LNCaP clone FGC (cell line): ENCODE measurements at regions not wholly inside any gene's neighbourhood (a gene's known extent, or its start where the extent isn't known, plus 50 kb on each side); places are given as distances from the start of the nearest gene placed in this dataset.
"Not testable (repeated sequence)": the region's sequence is repeated elsewhere in the genome, so short reads cannot be mapped to it uniquely, and the experiment has no call there.

Experiments
- DNase-seq: peaks from one replicate; pipeline ENCODE4 v3.0.0-alpha.2; 2011; ENCODE audit warnings: low read depth
- H3K4me3 ChIP-seq: 2 replicates; pipeline ENCODE4 v1.5.1; 2011; ENCODE audit warnings: mild to moderate bottlenecking, low read depth, low read length, control low read depth
- TF ChIP-seq, protein P1 (sequence below): IDR thresholded peaks from 2 replicates; pipeline ENCODE4 v1.5.1; 2012; ENCODE audit warnings: mild to moderate bottlenecking; ENCODE audit not compliant: control insufficient read depth, insufficient read depth; ENCODE audit errors: extremely low read depth

DNA sequence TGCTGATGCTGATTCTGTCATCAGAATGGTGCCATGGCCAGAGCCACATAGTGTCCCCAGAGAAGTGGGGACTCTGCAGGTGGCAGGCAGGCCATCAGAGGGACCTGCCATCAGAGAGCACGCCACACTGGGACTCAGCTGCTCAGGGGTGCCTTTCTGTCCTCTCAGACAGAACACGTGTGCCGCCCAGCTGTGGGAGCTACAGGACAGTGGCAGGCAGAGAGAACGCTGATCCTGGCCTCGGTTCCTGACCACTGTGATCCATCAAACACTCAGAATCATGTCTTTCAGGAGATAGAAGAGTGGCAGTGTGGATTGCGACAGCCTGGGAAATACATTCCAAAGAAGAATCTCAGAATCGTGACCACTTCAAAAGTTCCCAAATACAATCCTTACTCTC lies 497.2 kb upstream of the SALL3 start:
- no peak overlapping the region for H3K4me3 ChIP-seq
- TF ChIP-seq, protein P1, sequence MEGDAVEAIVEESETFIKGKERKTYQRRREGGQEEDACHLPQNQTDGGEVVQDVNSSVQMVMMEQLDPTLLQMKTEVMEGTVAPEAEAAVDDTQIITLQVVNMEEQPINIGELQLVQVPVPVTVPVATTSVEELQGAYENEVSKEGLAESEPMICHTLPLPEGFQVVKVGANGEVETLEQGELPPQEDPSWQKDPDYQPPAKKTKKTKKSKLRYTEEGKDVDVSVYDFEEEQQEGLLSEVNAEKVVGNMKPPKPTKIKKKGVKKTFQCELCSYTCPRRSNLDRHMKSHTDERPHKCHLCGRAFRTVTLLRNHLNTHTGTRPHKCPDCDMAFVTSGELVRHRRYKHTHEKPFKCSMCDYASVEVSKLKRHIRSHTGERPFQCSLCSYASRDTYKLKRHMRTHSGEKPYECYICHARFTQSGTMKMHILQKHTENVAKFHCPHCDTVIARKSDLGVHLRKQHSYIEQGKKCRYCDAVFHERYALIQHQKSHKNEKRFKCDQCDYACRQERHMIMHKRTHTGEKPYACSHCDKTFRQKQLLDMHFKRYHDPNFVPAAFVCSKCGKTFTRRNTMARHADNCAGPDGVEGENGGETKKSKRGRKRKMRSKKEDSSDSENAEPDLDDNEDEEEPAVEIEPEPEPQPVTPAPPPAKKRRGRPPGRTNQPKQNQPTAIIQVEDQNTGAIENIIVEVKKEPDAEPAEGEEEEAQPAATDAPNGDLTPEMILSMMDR: no peak
- DNase-seq: no peak

DNA sequence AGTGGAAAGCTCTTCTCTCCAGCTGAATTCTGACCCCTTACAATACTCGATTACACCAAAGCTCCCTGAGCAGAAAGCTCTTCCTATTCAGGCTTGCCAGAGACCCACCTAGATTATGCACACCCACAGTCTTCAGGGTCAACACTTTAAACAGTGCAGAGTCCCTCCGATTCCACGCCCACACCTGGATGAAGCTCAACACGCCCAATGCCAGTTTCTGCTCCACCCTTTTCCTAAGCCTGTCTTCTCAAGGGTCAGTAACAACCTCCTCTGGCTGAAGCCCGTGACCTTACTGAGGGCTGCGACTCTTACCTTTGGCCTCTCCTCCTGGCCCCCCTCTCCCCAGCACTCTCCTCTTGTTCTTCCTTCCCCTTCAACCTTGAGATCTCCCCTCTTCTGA lies 492.0 kb upstream of the SALL3 start:
- no peak overlapping the region for H3K4me3 ChIP-seq
- TF ChIP-seq, protein P1: no peak

DNA sequence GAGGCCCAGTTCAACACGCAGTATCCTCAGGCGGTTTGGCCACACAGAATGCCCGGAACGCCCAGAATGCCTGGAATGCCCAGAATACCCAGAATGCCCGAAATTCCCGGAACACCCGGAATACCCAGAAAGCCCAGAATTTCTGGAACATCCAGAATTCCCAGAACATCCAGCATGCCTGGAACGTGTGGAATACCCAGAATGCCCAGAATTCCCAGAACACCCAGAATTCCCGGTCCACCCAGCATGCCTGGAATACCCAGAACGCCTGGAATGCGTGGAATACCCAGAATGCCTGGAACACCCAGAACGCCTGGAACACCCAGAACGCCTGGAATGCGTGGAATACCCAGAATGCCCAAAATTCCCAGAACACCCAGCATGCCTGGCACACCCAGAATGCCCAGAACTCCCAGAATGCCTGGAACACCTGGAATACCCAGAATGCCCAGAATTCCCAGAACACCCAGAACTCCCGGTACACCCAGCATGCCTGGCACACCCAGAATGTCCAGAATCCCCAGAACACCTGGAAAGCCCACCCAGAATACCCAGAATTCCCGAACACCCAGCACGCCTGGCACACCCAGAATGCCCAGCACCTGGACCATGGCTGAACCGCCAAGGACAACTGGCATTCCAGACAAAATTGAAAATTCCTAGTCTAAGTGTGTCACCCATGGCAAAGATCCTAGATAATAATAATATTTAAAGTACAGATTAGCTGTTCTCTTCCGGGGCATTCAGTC lies 487.4 kb upstream of the SALL3 start:
- TF ChIP-seq, protein P1: no peak
- DNase-seq: no peak
- no peak overlapping the region for H3K4me3 ChIP-seq

More for the DNA sequence above, 492.0 kb upstream of the SALL3 start:
- no peak for DNase-seq

DNA sequence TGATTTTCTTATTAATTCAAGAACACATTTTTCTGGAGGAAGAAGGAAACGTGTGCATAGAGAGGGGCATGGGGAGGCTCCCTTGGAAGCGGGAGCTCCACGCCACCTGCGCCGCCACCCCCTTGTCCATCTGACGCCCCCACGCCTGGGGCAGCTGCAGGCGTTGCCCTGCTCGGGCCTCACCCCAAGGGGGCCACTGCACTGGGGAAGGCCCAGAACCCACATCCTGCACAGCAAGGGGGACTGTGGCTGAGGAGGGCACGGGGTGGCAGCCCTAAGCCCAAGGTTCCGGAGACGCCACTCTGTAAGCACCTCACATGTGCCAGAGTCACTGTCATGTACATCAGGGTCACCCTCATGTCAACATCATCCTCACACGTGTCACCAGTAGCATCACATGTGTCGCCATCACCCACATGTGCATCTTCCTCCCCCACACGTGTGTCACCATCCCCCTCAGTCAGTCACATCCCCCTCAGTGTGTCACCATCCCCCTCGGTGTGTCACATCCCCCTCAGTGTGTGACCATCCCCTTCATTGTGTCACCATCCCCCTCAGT lies 486.7 kb upstream of the SALL3 start:
- TF ChIP-seq, protein P1: no peak
- H3K4me3 ChIP-seq: no peak overlapping the region
- no peak for DNase-seq

DNA sequence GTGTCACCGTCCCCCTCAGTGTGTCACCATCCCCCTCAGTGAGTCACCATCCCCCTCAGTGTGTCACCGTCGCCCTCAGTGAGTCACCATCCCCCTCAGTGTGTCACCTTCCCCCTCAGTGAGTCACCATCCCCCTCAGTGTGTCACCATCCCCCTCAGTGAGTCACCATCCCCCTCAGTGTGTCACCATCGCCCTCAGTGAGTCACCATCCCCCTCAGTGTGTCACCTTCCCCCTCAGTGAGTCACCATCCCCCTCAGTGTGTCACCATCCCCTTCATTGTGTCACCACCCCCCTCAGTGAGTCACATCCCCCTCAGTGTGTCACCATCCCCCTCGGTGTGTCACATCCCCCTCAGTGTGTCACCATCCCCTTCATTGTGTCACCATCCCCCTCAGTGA lies 486.1 kb upstream of the SALL3 start:
- not testable (repeated sequence) for DNase-seq, H3K4me3 ChIP-seq

DNA sequence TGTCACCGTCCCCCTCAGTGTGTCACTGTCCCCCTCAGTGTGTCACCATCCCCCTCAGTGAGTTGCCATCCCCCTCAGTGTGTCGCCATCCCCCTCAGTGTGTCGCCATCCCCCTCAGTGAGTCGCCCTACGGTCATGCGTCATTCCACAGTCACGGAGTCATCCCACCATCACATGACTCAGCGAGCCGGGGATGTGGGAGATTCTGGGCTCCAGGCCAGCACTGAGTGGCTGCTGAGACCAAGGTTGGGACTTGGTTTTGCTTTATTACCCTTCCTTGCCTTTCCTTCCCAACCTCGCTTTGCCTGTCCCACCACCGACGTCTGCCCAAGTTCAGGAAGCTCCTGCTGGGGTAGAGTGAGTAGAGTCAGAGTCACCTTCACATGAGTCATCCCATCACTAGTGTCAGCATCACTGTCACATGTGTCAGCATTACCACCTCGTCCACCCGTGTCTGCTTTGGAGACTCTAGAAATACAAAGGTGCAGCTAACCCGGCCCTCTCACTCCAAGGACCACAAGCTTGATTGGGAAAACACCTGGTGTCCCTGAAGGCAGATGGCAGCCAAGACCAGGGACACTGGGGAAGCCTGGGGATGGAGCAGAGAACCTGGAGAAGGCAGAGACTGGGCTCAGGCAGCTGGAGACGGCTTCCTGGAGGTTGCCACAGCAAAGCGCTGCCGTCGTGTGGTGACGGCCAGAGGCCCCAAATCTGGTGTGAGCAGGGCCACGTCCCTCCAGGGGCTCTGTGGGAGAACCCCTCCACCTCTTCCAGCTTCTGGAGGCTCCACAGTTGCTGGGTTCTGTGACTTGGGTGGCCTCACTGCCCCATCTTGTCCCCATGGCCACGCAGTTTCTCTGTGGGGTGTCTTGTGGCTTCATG lies 485.2 kb upstream of the SALL3 start:
- DNase-seq: no peak
- TF ChIP-seq, protein P1: no peak

DNA sequence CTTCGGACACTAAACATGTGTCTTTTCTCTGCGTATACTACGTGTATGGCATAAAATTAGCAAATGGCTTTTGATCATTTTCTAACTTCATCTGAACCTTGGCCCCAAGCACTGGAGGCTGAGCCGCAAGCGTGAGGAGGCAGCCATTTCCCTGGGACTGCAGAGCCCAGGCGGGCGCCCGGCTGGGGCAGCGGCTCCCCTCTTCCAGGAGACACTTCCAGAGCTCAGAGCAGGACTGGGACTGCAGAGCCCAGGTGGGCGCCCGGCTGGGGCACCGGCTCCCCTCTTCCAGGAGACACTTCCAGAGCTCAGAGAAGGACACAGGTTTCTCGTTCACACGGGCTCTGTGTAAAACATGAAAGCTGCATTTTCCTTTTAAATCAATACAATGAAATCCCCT lies 484.1 kb upstream of the SALL3 start:
- no peak overlapping the region for H3K4me3 ChIP-seq
- DNase-seq: no peak
- TF ChIP-seq, protein P1: no peak

More for the DNA sequence above, 485.2 kb upstream of the SALL3 start:
- no peak overlapping the region for H3K4me3 ChIP-seq
